PC-3 (cell line): ENCODE measurements at regions not wholly inside any gene's neighbourhood (a gene's known extent, or its start where the extent isn't known, plus 50 kb on each side); places are given as distances from the start of the nearest gene placed in this dataset.

Source experiments
- EZH2 ChIP-seq: fragments of 300-600 bp; sonication (generic); IDR thresholded peaks from one replicate; pipeline ENCODE4 v1.6.1; 2017; ENCODE audit warnings: antibody characterized with exemption, mild to moderate bottlenecking, low read length; ENCODE audit not compliant: unreplicated experiment
- EZH2phosphoT487 ChIP-seq: fragments of 300-600 bp; sonication (generic); IDR thresholded peaks from 2 replicates; pipeline ENCODE4 v1.6.1; 2018; ENCODE audit warnings: mild to moderate bottlenecking, antibody characterized with exemption, low read length, borderline replicate concordance
- TF ChIP-seq, protein P1 (sequence below): fragments of 300-600 bp; sonication (generic); conservative IDR thresholded peaks from 2 replicates; pipeline ENCODE4 v1.5.1; 2017; ENCODE audit warnings: antibody characterized with exemption, low read depth, mild to moderate bottlenecking, low read length

DNA sequence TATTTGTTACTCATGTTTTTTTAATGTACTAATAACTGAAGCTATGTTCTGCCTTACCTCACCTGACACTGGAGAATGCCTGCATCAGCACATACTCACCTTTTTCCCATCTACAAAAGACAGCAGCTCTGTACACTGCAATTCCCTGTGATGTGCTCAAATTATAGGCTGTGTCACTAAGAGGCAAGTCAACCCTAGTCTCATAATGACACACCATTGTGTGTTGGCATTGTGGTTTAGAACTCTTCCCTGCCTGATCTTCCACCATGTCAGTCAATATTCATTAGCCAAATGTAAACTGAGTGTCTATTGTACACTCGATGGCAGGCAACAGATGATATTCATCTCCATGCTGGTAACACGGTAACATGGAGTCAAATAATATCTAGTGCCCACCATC lies 332.1 kb upstream of the TCF4 start:
- TF ChIP-seq, protein P1, sequence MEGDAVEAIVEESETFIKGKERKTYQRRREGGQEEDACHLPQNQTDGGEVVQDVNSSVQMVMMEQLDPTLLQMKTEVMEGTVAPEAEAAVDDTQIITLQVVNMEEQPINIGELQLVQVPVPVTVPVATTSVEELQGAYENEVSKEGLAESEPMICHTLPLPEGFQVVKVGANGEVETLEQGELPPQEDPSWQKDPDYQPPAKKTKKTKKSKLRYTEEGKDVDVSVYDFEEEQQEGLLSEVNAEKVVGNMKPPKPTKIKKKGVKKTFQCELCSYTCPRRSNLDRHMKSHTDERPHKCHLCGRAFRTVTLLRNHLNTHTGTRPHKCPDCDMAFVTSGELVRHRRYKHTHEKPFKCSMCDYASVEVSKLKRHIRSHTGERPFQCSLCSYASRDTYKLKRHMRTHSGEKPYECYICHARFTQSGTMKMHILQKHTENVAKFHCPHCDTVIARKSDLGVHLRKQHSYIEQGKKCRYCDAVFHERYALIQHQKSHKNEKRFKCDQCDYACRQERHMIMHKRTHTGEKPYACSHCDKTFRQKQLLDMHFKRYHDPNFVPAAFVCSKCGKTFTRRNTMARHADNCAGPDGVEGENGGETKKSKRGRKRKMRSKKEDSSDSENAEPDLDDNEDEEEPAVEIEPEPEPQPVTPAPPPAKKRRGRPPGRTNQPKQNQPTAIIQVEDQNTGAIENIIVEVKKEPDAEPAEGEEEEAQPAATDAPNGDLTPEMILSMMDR: no peak
- TF ChIP-seq EZH2 (no peak), EZH2phosphoT487 (no peak)
